HL-60 (cell line): ENCODE measurements at regions not wholly inside any gene's neighbourhood (a gene's known extent, or its start where the extent isn't known, plus 50 kb on each side); places are given as distances from the start of the nearest gene placed in this dataset.

ENCODE experiments used
- CTCF ChIP-seq: IDR thresholded peaks from one replicate; pipeline ENCODE4 v1.5.1; 2011; ENCODE audit warnings: low read length, control low read depth, inconsistent platforms; ENCODE audit not compliant: insufficient read depth
- GABPA ChIP-seq: IDR thresholded peaks from 2 replicates; pipeline ENCODE4 v1.6.1; 2012; ENCODE audit warnings: low read depth
- POLR2AphosphoS5 ChIP-seq: IDR thresholded peaks from 2 replicates; pipeline ENCODE4 v1.6.1; 2012; ENCODE audit warnings: low read depth
- REST ChIP-seq: IDR thresholded peaks from 2 replicates; pipeline ENCODE4 v1.6.1; 2012; ENCODE audit warnings: low read depth; ENCODE audit not compliant: insufficient replicate concordance

GRCh38 chr4:74878323-74878722 is 54.6 kb upstream of the PARM1 start:
- TF ChIP-seq CTCF (no peak), REST (peak; percentile 71), GABPA (no peak), POLR2AphosphoS5 (no peak)
